Astrocyte (in vitro differentiated cells and primary cell): ENCODE measurements at regions not wholly inside any gene's neighbourhood (a gene's known extent, or its start where the extent isn't known, plus 50 kb on each side); places are given as distances from the start of the nearest gene placed in this dataset.

Experiments
- DNase-seq: peaks from one replicate; pipeline ENCODE4 v3.0.0-alpha.2; 2010; ENCODE audit warnings: low read depth
- FAIRE-seq: peaks from 2 replicates; lab custom pipeline; 2011; peaks lifted over from hg19 to GRCh38; lab: Jason Lieb, UNC
- H2AFZ ChIP-seq: 2 replicates; pipeline ENCODE4 v1.6.0; 2012; ENCODE audit warnings: low read depth, low read length, inconsistent platforms
- H3K27ac ChIP-seq: 2 replicates; pipeline ENCODE4 v1.5.1; 2011; ENCODE audit warnings: low read depth, low read length, inconsistent platforms
- H3K27me3 ChIP-seq: 2 replicates; pipeline ENCODE4 v1.6.0; 2011; ENCODE audit warnings: low read length, inconsistent platforms; ENCODE audit not compliant: insufficient read depth
- H3K36me3 ChIP-seq: 2 replicates; pipeline ENCODE4 v1.5.1; 2011; ENCODE audit warnings: low read length, inconsistent platforms; ENCODE audit not compliant: insufficient read depth
- H3K4me1 ChIP-seq: 2 replicates; pipeline ENCODE4 v1.5.1; 2011; ENCODE audit warnings: low read length, inconsistent platforms; ENCODE audit not compliant: insufficient read depth
- H3K4me2 ChIP-seq: 2 replicates; pipeline ENCODE4 v1.6.0; 2012; ENCODE audit warnings: low read length, inconsistent platforms
- H3K4me3 ChIP-seq: 2 replicates; pipeline ENCODE4 v1.5.1; 2011; ENCODE audit warnings: low read depth, mild to moderate bottlenecking, low read length, inconsistent platforms; ENCODE audit not compliant: insufficient read depth
- H3K79me2 ChIP-seq: 2 replicates; pipeline ENCODE4 v1.6.0; 2012; ENCODE audit warnings: mild to moderate bottlenecking, low read length, inconsistent platforms; ENCODE audit not compliant: insufficient read depth
- H3K9ac ChIP-seq: 2 replicates; pipeline ENCODE4 v1.6.0; 2012; ENCODE audit warnings: mild to moderate bottlenecking, low read length, inconsistent platforms
- H3K9me3 ChIP-seq: 2 replicates; pipeline ENCODE4 v1.5.1; 2012; ENCODE audit warnings: low read depth, mild to moderate bottlenecking, low read length, inconsistent platforms; ENCODE audit not compliant: insufficient read depth
- H4K20me1 ChIP-seq: 2 replicates; pipeline ENCODE4 v1.6.0; 2012; ENCODE audit warnings: low read length, inconsistent platforms; ENCODE audit not compliant: insufficient read depth
- H3K27ac Mint-ChIP-seq: one replicate; pipeline ENCODE4 v1.8.0; 2021; ENCODE audit warnings: mild to moderate bottlenecking, mixed read lengths; ENCODE audit not compliant: unreplicated experiment
- H3K27me3 Mint-ChIP-seq: one replicate; pipeline ENCODE4 v1.8.0; 2021; ENCODE audit warnings: low read depth, mixed read lengths; ENCODE audit not compliant: unreplicated experiment
- H3K36me3 Mint-ChIP-seq: one replicate; pipeline ENCODE4 v1.8.0; 2021; ENCODE audit warnings: low read depth, mixed read lengths; ENCODE audit not compliant: unreplicated experiment
- H3K4me1 Mint-ChIP-seq: one replicate; pipeline ENCODE4 v1.8.0; 2021; ENCODE audit warnings: low read depth, mixed read lengths; ENCODE audit not compliant: unreplicated experiment
- H3K4me3 Mint-ChIP-seq: one replicate; pipeline ENCODE4 v1.8.0; 2021; ENCODE audit warnings: mild to moderate bottlenecking, moderate library complexity, mixed read lengths; ENCODE audit not compliant: unreplicated experiment
- H3K9me3 Mint-ChIP-seq: one replicate; pipeline ENCODE4 v1.8.0; 2021; ENCODE audit warnings: mild to moderate bottlenecking, mixed read lengths; ENCODE audit not compliant: unreplicated experiment
- CTCF ChIP-seq: IDR thresholded peaks from 2 replicates; pipeline ENCODE4 v1.5.1; 2011; ENCODE audit warnings: low read depth, mild to moderate bottlenecking, inconsistent platforms, low read length, moderate library complexity; ENCODE audit not compliant: insufficient read depth
- EZH2 ChIP-seq: IDR thresholded peaks from 2 replicates; pipeline ENCODE4 v1.6.1; 2012; ENCODE audit warnings: mild to moderate bottlenecking, low read length, inconsistent platforms; ENCODE audit not compliant: insufficient read depth

DNA sequence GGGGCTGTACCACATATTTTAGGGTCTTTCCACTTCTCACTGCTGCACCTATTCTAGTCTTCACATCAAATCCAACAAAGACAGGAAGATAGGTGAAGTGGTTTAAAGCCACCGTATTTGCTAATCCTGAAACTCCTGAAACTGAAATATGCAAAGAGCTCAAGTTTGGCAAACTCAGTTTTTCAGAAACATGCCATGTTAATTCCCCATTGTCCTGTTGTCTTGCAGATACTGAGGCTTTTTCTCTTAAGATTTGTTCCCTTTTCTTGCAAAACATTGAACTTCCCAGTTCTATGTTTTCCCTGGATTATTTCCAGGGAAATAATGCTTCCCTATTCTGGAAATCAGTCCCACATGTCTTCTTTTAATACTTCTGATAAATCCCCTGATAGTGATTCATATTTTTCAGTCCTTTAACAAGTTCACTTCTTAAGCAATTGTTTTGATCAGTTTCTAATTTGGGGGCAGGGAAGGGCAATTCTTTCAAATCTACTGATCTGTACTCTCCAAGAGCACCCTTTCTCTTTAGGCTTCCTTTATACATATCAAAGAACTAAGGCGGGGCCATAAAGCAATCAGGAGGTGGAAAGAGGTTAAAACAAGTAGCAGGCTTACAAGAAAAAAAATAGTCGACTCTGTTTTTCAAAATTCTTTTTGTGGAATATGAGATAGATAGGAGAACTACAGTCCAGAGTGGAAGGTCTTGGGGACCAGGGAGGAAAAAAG is 648.5 kb downstream of the BNC2 start:
- peaks cover 5% of the 10 kb centered on the region for H3K27me3 Mint-ChIP-seq
- no peaks in the 10 kb centered on the region for H3K36me3 ChIP-seq
- H3K4me2 ChIP-seq: no peak overlapping the region
- H3K4me1 ChIP-seq: peaks cover 15% of the 10 kb centered on the region
- no peaks in the 10 kb centered on the region for H3K9me3 ChIP-seq
- DNase-seq: no peak
- H3K4me3 ChIP-seq: no peak overlapping the region
- no peak overlapping the region for H2AFZ ChIP-seq
- TF ChIP-seq CTCF (no peak), EZH2 (no peak)
- FAIRE-seq: no peak
- H3K4me1 Mint-ChIP-seq: peaks cover 3% of the 10 kb centered on the region
- H4K20me1 ChIP-seq: no peaks in the 10 kb centered on the region
- H3K4me3 Mint-ChIP-seq: no peak overlapping the region
- no peaks in the 10 kb centered on the region for H3K36me3 Mint-ChIP-seq
- no peaks in the 10 kb centered on the region for H3K27me3 ChIP-seq
- H3K79me2 ChIP-seq: no peaks in the 10 kb centered on the region
- H3K9me3 Mint-ChIP-seq: peaks cover 5% of the 10 kb centered on the region
- no peak overlapping the region for H3K27ac Mint-ChIP-seq
- no peak overlapping the region for H3K9ac ChIP-seq
- H3K27ac ChIP-seq: no peak overlapping the region

- Histone ChIP-seq H3K4me3 (no peak overlapping the region), H3K27ac (no peak overlapping the region), H3K4me1 (peaks cover 7% of the 10 kb centered on the region), H3K9ac (no peak overlapping the region), H3K36me3 (no peaks in the 10 kb centered on the region), H3K9me3 (no peaks in the 10 kb centered on the region), H3K27me3 (no peaks in the 10 kb centered on the region), H3K4me2 (no peak overlapping the region), H3K79me2 (no peaks in the 10 kb centered on the region), H4K20me1 (no peaks in the 10 kb centered on the region), H2AFZ (no peak overlapping the region)
- Mint-ChIP-seq H3K27ac (no peak overlapping the region), H3K4me1 (peaks cover under 1% of the 10 kb centered on the region), H3K4me3 (no peak overlapping the region), H3K27me3 (peaks cover 3% of the 10 kb centered on the region), H3K36me3 (no peaks in the 10 kb centered on the region), H3K9me3 (peaks cover 5% of the 10 kb centered on the region)
- no peak for FAIRE-seq
- TF ChIP-seq EZH2 (no peak), CTCF (no peak)
- no peak for DNase-seq
These were observed 647.2 kb downstream of the BNC2 start for GRCh38 chr9:16223074-16223871.

DNA sequence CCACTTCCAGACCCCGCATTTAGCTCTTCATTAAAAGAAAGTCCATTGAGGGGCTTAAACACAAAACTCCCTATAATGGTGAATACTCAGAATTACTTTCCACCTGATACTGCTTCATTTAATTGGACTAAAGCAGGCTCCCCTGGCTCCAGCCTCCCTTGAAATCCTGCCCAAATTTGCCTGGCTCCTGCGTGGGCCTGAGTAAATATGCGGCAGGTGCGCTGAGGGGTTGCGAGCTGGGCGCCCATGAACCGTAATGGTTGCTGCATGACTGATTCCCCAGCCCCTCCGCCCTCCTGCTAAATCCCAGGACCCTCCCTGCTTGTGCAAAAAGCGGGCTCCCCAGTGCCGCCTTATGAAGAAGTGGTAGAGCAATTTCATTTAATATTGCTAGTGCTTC is 639.7 kb downstream of the BNC2 start:
- Histone ChIP-seq H3K36me3 (no peaks in the 10 kb centered on the region), H3K27me3 (no peaks in the 10 kb centered on the region), H3K27ac (no peak overlapping the region), H3K4me3 (no peak overlapping the region), H2AFZ (no peak overlapping the region), H3K79me2 (no peaks in the 10 kb centered on the region), H4K20me1 (no peaks in the 10 kb centered on the region), H3K9ac (no peak overlapping the region), H3K4me2 (no peak overlapping the region), H3K9me3 (peaks cover 16% of the 10 kb centered on the region), H3K4me1 (no peaks in the 10 kb centered on the region)
- no peak for TF ChIP-seq CTCF
- TF ChIP-seq EZH2: no peak
- peaks cover 4% of the 10 kb centered on the region for H3K27me3 Mint-ChIP-seq
- peaks cover 4% of the 10 kb centered on the region for H3K4me1 Mint-ChIP-seq
- no peak for DNase-seq
- H3K4me3 Mint-ChIP-seq: no peak overlapping the region
- no peaks in the 10 kb centered on the region for H3K36me3 Mint-ChIP-seq
- no peak for FAIRE-seq
- H3K9me3 Mint-ChIP-seq: peaks cover 8% of the 10 kb centered on the region
- H3K27ac Mint-ChIP-seq: no peak overlapping the region
